ENCODE measurements at regions not wholly inside any gene's neighbourhood (a gene's known extent, or its start where the extent isn't known, plus 50 kb on each side); places are given as distances from the start of the nearest gene placed in this dataset.
"Not testable (repeated sequence)": the region's sequence is repeated elsewhere in the genome, so short reads cannot be mapped to it uniquely, and the experiment has no call there.

DNA sequence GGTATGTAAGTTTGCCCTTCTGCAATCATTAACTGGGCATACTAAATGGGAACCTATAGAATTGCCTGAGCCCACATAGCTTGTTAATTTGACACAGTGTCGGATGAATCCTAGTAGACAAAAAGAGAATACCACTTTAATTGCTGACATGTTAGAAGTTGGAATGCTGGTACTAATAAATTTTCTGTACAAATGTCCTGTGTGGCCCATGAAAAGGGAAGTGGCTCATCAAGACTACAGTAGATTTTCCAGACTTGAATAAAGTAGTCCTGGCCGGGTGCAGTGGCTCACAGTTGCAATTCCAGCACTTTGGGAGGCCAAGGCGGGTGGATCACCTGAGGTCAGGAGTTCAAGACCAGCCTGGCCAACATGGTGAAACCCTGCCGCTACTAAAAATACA is 66.2 kb downstream of the IL12A start:
- TF ChIP-seq, protein P1, sequence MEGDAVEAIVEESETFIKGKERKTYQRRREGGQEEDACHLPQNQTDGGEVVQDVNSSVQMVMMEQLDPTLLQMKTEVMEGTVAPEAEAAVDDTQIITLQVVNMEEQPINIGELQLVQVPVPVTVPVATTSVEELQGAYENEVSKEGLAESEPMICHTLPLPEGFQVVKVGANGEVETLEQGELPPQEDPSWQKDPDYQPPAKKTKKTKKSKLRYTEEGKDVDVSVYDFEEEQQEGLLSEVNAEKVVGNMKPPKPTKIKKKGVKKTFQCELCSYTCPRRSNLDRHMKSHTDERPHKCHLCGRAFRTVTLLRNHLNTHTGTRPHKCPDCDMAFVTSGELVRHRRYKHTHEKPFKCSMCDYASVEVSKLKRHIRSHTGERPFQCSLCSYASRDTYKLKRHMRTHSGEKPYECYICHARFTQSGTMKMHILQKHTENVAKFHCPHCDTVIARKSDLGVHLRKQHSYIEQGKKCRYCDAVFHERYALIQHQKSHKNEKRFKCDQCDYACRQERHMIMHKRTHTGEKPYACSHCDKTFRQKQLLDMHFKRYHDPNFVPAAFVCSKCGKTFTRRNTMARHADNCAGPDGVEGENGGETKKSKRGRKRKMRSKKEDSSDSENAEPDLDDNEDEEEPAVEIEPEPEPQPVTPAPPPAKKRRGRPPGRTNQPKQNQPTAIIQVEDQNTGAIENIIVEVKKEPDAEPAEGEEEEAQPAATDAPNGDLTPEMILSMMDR (conservative IDR thresholded peaks at IDR 0.05; ENCODE audit: low read length) = not testable (repeated sequence)
- not testable (repeated sequence) for TF ChIP-seq EZH2phosphoT487 (IDR thresholded peaks at IDR 0.05; ENCODE audit: borderline replicate concordance, low read depth, low read length)
